Nephron (organoid): ENCODE measurements at regions not wholly inside any gene's neighbourhood (a gene's known extent, or its start where the extent isn't known, plus 50 kb on each side); places are given as distances from the start of the nearest gene placed in this dataset.

ENCODE experiments used
- H3K27ac Mint-ChIP-seq, 3 experiments: 2 replicates each; pipeline ENCODE4 v1.8.0; 2020; ENCODE audit warnings: mixed read lengths in 3 of 3, mild to moderate bottlenecking in 2 of 3, moderate library complexity in 1 of 3
- H3K27me3 Mint-ChIP-seq: 2 replicates; pipeline ENCODE4 v1.8.0; 2021; ENCODE audit warnings: low read depth, mild to moderate bottlenecking, moderate library complexity, mixed read lengths
- H3K36me3 Mint-ChIP-seq: 2 replicates; pipeline ENCODE4 v1.8.0; 2020; ENCODE audit warnings: low read depth, mixed read lengths
- H3K4me1 Mint-ChIP-seq: 2 replicates; pipeline ENCODE4 v1.8.0; 2020; ENCODE audit warnings: mixed read lengths
- H3K4me3 Mint-ChIP-seq, 3 experiments: 2 replicates each; pipeline ENCODE4 v1.8.0; 2020; ENCODE audit warnings: mild to moderate bottlenecking in 3 of 3, mixed read lengths in 3 of 3, moderate library complexity in 2 of 3
- H3K9me3 Mint-ChIP-seq: 2 replicates; pipeline ENCODE4 v1.8.0; 2020; ENCODE audit warnings: mixed read lengths
- TF ChIP-seq, protein P1 (sequence below), 3 experiments: fragments of 200-600 bp; sonication (generic); IDR thresholded peaks; one replicate each; pipeline ENCODE4 v1.5.0; 2021; ENCODE audit warnings: antibody characterized with exemption in 3 of 3; ENCODE audit not compliant: unreplicated experiment in 3 of 3

DNA sequence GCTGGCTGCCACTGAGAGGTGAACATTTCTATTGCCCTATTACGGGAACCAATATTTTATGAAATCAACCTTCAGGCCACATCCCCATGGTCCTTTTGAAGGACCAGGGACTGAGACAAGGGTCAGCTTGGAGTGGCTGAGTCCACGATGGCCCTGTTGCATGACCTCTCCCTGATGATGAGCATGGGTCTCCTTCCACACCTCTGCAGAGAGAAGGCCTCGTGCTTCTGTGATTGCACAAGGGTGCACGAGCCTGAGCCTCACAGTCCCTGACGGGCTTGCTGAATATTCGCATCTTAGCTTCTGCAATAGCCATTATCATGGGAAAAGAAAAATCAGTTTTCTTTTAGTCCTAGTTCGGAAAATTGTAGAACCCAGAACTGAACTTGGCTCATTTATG is 255.0 kb upstream of the IRX2 start:
- H3K4me1 Mint-ChIP-seq = no peaks in the 10 kb centered on the region

DNA sequence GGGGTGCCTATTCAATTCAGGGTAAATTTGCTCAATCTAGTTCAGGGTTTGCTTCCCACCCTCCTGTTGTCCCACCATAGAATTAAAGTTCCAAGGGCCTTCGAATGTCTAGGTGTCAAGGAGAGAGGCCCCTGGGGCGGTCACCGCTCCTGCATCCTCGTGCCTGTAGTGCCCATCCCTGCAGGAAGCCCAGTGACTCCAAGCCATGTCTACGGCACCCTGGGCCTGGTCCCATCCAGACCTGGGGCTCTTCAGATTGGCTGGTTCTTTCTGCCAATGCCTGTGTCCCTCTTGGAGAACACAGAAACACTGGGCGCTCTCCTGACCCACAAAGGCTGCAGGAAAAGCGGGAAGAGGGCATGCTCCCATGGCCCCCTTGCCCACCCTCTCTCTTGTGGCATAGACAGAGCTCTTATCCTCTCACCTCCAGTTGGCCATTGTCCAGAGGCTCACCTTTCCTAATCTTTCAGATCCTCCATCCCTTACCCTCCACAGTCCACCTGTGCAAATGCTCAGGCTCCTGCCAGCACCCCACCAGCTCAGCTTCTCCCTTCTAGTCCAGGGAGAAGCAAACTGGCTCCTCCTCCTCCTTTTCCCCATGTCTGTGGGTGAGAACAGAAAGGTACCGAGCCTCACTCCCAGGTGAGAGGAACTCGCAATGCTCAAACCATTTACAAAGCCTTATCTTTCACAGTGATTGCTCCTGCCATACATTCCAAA is 253.0 kb upstream of the IRX2 start:
- H3K27me3 Mint-ChIP-seq = peaks cover 39% of the 10 kb centered on the region
- no peaks in the 10 kb centered on the region for H3K9me3 Mint-ChIP-seq
- no peak overlapping the region for H3K27ac Mint-ChIP-seq
- H3K4me1 Mint-ChIP-seq = no peaks in the 10 kb centered on the region
- H3K36me3 Mint-ChIP-seq = no peaks in the 10 kb centered on the region
- TF ChIP-seq, protein P1, sequence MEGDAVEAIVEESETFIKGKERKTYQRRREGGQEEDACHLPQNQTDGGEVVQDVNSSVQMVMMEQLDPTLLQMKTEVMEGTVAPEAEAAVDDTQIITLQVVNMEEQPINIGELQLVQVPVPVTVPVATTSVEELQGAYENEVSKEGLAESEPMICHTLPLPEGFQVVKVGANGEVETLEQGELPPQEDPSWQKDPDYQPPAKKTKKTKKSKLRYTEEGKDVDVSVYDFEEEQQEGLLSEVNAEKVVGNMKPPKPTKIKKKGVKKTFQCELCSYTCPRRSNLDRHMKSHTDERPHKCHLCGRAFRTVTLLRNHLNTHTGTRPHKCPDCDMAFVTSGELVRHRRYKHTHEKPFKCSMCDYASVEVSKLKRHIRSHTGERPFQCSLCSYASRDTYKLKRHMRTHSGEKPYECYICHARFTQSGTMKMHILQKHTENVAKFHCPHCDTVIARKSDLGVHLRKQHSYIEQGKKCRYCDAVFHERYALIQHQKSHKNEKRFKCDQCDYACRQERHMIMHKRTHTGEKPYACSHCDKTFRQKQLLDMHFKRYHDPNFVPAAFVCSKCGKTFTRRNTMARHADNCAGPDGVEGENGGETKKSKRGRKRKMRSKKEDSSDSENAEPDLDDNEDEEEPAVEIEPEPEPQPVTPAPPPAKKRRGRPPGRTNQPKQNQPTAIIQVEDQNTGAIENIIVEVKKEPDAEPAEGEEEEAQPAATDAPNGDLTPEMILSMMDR (IDR thresholded peaks at IDR 0.05; ENCODE audit: unreplicated experiment in 3 of 3) = no peak
- H3K4me3 Mint-ChIP-seq = no peak overlapping the region

More for the DNA sequence above, 255.0 kb upstream of the IRX2 start:
- no peak overlapping the region for H3K27ac Mint-ChIP-seq
- TF ChIP-seq, protein P1 (IDR thresholded peaks at IDR 0.05; ENCODE audit: unreplicated experiment in 3 of 3) = no peak
- no peaks in the 10 kb centered on the region for H3K9me3 Mint-ChIP-seq
- no peaks in the 10 kb centered on the region for H3K36me3 Mint-ChIP-seq
- no peak overlapping the region for H3K4me3 Mint-ChIP-seq
- H3K27me3 Mint-ChIP-seq = peaks cover 26% of the 10 kb centered on the region

DNA sequence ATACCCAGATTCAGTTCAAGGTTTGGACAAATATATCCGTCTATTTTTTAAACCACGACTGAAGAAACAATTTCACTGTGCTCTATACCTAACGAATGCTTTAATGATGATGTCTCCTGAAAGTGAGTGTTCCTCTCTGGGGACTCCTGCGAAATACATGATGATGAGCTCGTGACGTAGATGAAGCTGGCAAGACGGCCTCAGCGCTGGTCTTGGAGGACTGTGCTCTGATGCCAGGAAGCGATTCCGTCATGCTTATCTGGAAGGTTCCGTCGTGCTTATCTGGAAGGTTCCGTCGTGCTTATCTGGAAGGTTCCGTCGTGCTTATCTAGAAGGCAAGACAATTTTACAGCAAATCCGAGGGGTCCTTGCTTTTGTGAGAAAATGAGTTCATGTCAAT is 250.8 kb upstream of the IRX2 start:
- Mint-ChIP-seq H3K27ac (no peak overlapping the region), H3K4me3 (no peak overlapping the region), H3K9me3 (no peaks in the 10 kb centered on the region), H3K36me3 (no peaks in the 10 kb centered on the region), H3K27me3 (peaks cover 48% of the 10 kb centered on the region), H3K4me1 (no peaks in the 10 kb centered on the region)
- TF ChIP-seq, protein P1 (IDR thresholded peaks at IDR 0.05; ENCODE audit: unreplicated experiment in 3 of 3) = no peak

DNA sequence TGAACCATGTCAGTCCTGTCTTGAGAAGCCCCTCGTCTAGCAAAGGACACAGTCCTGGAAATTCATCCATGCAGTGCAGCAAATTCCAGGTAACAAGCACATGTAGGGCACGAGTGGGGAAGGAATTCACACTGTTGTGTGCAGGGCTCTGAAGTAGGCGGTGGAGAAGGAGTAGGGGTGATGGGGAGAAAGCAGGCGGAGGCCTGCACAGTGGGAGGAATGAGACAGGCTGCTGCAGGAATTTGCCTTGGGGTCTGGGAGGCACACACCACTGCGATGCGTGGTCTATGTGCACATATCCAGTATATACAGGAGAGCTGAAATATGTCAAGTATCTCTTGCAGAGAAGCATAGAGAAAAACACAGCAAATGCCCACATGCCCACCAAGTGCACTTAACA is 249.2 kb upstream of the IRX2 start:
- Mint-ChIP-seq H3K36me3 (no peaks in the 10 kb centered on the region), H3K27ac (no peak overlapping the region), H3K4me3 (no peak overlapping the region), H3K27me3 (peaks cover 55% of the 10 kb centered on the region), H3K9me3 (no peaks in the 10 kb centered on the region), H3K4me1 (no peaks in the 10 kb centered on the region)
- TF ChIP-seq, protein P1 (IDR thresholded peaks at IDR 0.05; ENCODE audit: unreplicated experiment in 3 of 3) = no peak

DNA sequence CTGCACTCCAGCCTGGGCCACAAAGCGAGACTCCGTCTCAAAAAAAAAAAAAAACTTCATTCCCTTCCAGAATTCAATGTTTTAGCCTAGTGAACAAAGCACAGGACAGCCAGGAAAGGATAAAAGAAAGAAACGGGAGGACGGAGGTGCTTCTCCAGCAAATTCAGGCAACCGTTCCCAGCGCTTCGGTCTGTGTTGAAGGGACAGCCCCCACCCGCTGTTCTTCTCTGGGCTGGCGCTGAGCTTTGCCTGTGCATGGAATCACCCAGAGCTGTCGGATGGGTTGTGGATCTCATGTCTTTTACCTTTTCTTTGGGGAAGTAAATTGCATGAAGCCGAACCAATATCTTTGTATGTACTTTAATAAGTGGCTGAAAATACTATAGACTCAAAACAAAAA is 248.4 kb upstream of the IRX2 start:
- Mint-ChIP-seq H3K4me3 (no peak overlapping the region), H3K27ac (no peak overlapping the region), H3K27me3 (peaks cover 52% of the 10 kb centered on the region), H3K9me3 (no peaks in the 10 kb centered on the region), H3K4me1 (no peaks in the 10 kb centered on the region), H3K36me3 (no peaks in the 10 kb centered on the region)
- TF ChIP-seq, protein P1 (IDR thresholded peaks at IDR 0.05; ENCODE audit: unreplicated experiment in 3 of 3) = no peak

DNA sequence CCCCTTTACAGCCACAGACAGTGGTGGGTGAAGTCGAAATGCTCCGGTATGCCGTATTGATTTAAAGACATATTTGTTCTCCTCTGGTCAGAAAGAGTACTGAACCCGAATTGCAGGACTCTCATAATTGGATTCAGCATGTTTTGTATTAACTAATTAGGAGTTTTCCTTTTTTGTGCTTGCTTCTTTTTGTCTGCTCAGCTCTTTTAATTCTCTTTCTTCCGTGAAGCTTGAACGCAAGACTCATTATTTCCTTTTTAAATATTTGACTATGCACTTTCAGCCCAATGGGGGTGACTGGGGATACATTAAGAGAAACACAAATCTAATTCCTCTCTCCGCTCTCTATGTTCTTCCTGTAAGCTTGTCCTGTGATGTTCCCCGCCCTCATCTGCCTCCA is 246.6 kb upstream of the IRX2 start:
- Mint-ChIP-seq H3K9me3 (no peaks in the 10 kb centered on the region), H3K4me1 (peaks cover 5% of the 10 kb centered on the region), H3K36me3 (no peaks in the 10 kb centered on the region), H3K27ac (no peak overlapping the region), H3K27me3 (peaks cover 47% of the 10 kb centered on the region), H3K4me3 (no peak overlapping the region)
- TF ChIP-seq, protein P1 (IDR thresholded peaks at IDR 0.05; ENCODE audit: unreplicated experiment in 3 of 3) = no peak
